Endothelial cell of umbilical vein (primary cell): ENCODE measurements at regions not wholly inside any gene's neighbourhood (a gene's known extent, or its start where the extent isn't known, plus 50 kb on each side); places are given as distances from the start of the nearest gene placed in this dataset.
"Not testable (repeated sequence)": the region's sequence is repeated elsewhere in the genome, so short reads cannot be mapped to it uniquely, and the experiment has no call there.

ENCODE experiments used
- BruUV-seq: library from RNA; stranded (reverse); fragments of 400-500 nt; replicated peaks from 2 replicates; lab custom pipeline; 2021; lab: Mats Ljungman, UMichigan
- CTCF ChIA-PET: fragments of 300-600, 350-600 bp; sonication (Branson Sonifier 250); formaldehyde crosslinking; loops from one replicate; lab custom pipeline; 2021; ENCODE audit warnings: antibody characterized with exemption, inconsistent platforms; lab: Charles Lee
- POLR2A ChIA-PET: fragments of 300-600, 350-600 bp; sonication (Branson Sonifier 250); formaldehyde crosslinking; loops from one replicate; lab custom pipeline; 2021; ENCODE audit warnings: antibody characterized with exemption, inconsistent platforms; lab: Charles Lee
- DNase-seq: peaks from one replicate; pipeline ENCODE4 v3.0.0-alpha.2; 2011; ENCODE audit warnings: low read depth, low spot score
- FAIRE-seq: peaks from 2 replicates; lab custom pipeline; 2011; peaks lifted over from hg19 to GRCh38; lab: Jason Lieb, UNC
- H2AFZ ChIP-seq: 2 replicates; pipeline ENCODE4 v1.6.0; 2012; ENCODE audit warnings: low read depth, low read length, control low read depth, inconsistent platforms
- H3K27ac ChIP-seq: 2 replicates; pipeline ENCODE4 v1.5.1; 2011; ENCODE audit warnings: low read depth, mild to moderate bottlenecking, control low read depth, low read length, moderate library complexity; ENCODE audit not compliant: insufficient read depth
- H3K27me3 ChIP-seq, 2 experiments: 2 replicates each; pipeline versions ENCODE4 v1.6.0 to v1.6.1; 2011; ENCODE audit warnings: low read length in 2 of 2, mixed read lengths in 1 of 2; ENCODE audit not compliant: control insufficient read depth in 2 of 2, insufficient read depth in 2 of 2
- H3K36me3 ChIP-seq, 2 experiments: 2 replicates in 1 of 2; 3 replicates in 1 of 2; pipeline ENCODE4 v1.5.1; 2011; ENCODE audit warnings: low read length in 2 of 2, mild to moderate bottlenecking in 1 of 2, moderate library complexity in 1 of 2; ENCODE audit not compliant: control insufficient read depth in 2 of 2, insufficient read depth in 2 of 2; ENCODE audit errors: extremely low read depth in 1 of 2
- H3K4me1 ChIP-seq: 3 replicates; pipeline ENCODE4 v1.5.1; 2011; ENCODE audit warnings: mild to moderate bottlenecking, low read length; ENCODE audit not compliant: control insufficient read depth, insufficient read depth; ENCODE audit errors: extremely low read depth
- H3K4me2 ChIP-seq: 2 replicates; pipeline ENCODE4 v1.6.1; 2011; ENCODE audit warnings: low read length, control low read depth, mixed read lengths; ENCODE audit not compliant: insufficient read depth
- H3K4me3 ChIP-seq, 3 experiments: fragments of 200-600 bp in 1 of 3; sonication (generic), shearing (Covaris generic) in 1 of 3; replicated peaks in 1 of 3; 2 replicates each; pipeline ENCODE4 v1.5.1; 2011 to 2016; ENCODE audit warnings: control low read depth in 3 of 3, low read length in 3 of 3, mild to moderate bottlenecking in 2 of 3, inconsistent platforms in 1 of 3, low read depth in 1 of 3, moderate library complexity in 1 of 3; ENCODE audit not compliant: insufficient read depth in 1 of 3
- H3K79me2 ChIP-seq: 2 replicates; pipeline ENCODE4 v1.6.0; 2012; ENCODE audit warnings: low read length, inconsistent platforms; ENCODE audit not compliant: control insufficient read depth, insufficient read depth
- H3K9ac ChIP-seq: replicated peaks from 2 replicates; pipeline ENCODE3; 2011; ENCODE audit warnings: low read length, control low read depth; ENCODE audit not compliant: insufficient read depth; ENCODE audit errors: extremely low read depth
- H3K9me1 ChIP-seq: replicated peaks from 3 replicates; pipeline ENCODE4 v1.6.0; 2011; ENCODE audit warnings: mild to moderate bottlenecking, low read length; ENCODE audit not compliant: control insufficient read depth, insufficient read depth; ENCODE audit errors: extremely low read depth
- H3K9me3 ChIP-seq: replicated peaks from 2 replicates; pipeline ENCODE4 v1.5.1; 2012; ENCODE audit warnings: low read length, inconsistent platforms; ENCODE audit not compliant: control insufficient read depth, insufficient read depth
- H4K20me1 ChIP-seq: replicated peaks from 2 replicates; pipeline ENCODE3; 2011; ENCODE audit warnings: mild to moderate bottlenecking, low read length; ENCODE audit not compliant: control insufficient read depth, insufficient read depth; ENCODE audit errors: extremely low read depth
- EZH2 ChIP-seq: IDR thresholded peaks from 2 replicates; pipeline ENCODE4 v1.6.1; 2012; ENCODE audit warnings: borderline replicate concordance, low read depth, mild to moderate bottlenecking, moderate library complexity, low read length, inconsistent platforms; ENCODE audit not compliant: severe bottlenecking
- FOS ChIP-seq: IDR thresholded peaks from 2 replicates; pipeline ENCODE4 v1.6.1; 2011; ENCODE audit warnings: mild to moderate bottlenecking, low read length, moderate library complexity, borderline replicate concordance; ENCODE audit not compliant: insufficient read depth
- GATA2 ChIP-seq: IDR thresholded peaks from 2 replicates; pipeline ENCODE4 v1.7.0; 2011; ENCODE audit warnings: low read depth, mild to moderate bottlenecking, moderate library complexity, mixed read lengths, low read length; ENCODE audit not compliant: insufficient read length, insufficient read depth
- MAX ChIP-seq: IDR thresholded peaks from 2 replicates; pipeline ENCODE4 v1.6.1; 2011; ENCODE audit not compliant: insufficient read depth, insufficient read length
- MYC ChIP-seq: IDR thresholded peaks from one replicate; pipeline ENCODE4 v1.6.1; 2011; ENCODE audit warnings: mild to moderate bottlenecking, low read depth, low read length
- POLR2A ChIP-seq: IDR thresholded peaks from 2 replicates; pipeline ENCODE4 v1.6.1; 2012; ENCODE audit warnings: low read depth, mild to moderate bottlenecking, control low read depth, low read length
- POLR2AphosphoS5 ChIP-seq: IDR thresholded peaks from 2 replicates; pipeline ENCODE4 v1.6.1; 2012; ENCODE audit warnings: low read depth, mild to moderate bottlenecking, control low read depth, low read length, moderate library complexity; ENCODE audit not compliant: insufficient read depth
- dilution Hi-C: fragments of 300-500 bp; cut with MboI; formaldehyde crosslinking; loops from one replicate; pipeline ENCODE4 v1.15.0; 2019; ENCODE audit warnings: low sequenced_read_pairs; ENCODE audit not compliant: extremely low pct_ligation_motif_present
- intact Hi-C: fragments of 100-400 bp; cut with micrococcal nuclease; formaldehyde crosslinking; loops from one replicate; pipeline ENCODE4 v1.10.0; 2022
- TF ChIP-seq, protein P1 (sequence below), 2 donors: IDR thresholded peaks; 1 replicate in 1 of 2; 2 replicates in 1 of 2; pipeline ENCODE4 v1.5.1; 2011; ENCODE audit warnings: low read length in 2 of 2, mild to moderate bottlenecking in 2 of 2, moderate library complexity in 2 of 2, control low read depth in 1 of 2, inconsistent platforms in 1 of 2, low read depth in 1 of 2; ENCODE audit not compliant: insufficient read depth in 1 of 2; ENCODE audit errors: extremely low read depth in 1 of 2

GRCh38 chr20:19840111-19840710 lies 82.2 kb downstream of the RIN2 start:
- no TSS peak for BruUV-seq
- Histone ChIP-seq H3K4me1 (peaks cover 10% of the 10 kb centered on the region), H4K20me1 (no peaks in the 10 kb centered on the region), H3K9me1 (no peaks in the 10 kb centered on the region), H3K79me2 (no peaks in the 10 kb centered on the region), H2AFZ (peak overlapping the region; percentile 43), H3K4me2 (peak overlapping the region; percentile 62), H3K27ac (peak overlapping the region; percentile 18), H3K27me3 (no peaks in the 10 kb centered on the region), H3K36me3 (no peaks in the 10 kb centered on the region), H3K4me3 (no peak overlapping the region), H3K9me3 (no peaks in the 10 kb centered on the region), H3K9ac (no peak overlapping the region)
- ChIA-PET CTCF (interaction anchor here (1.1 to 1.2 kb wide), 2 partner anchors 11 to 81 kb away, joined by 3 read pairs; no protein-coding TSS in a partner anchor), POLR2A (interaction anchor here (0.5 kb wide), 1 partner anchor 47 kb away, joined by 3 read pairs; no protein-coding TSS in a partner anchor)
- intact Hi-C loops (loop anchor here (1.0 kb wide), 1 partner anchor 10 kb away; no protein-coding TSS in a partner anchor), dilution Hi-C loops (no loop called here)
- TF ChIP-seq POLR2A (peak; percentile 24), FOS (no peak)
- DNase-seq (peak; percentile 89), FAIRE-seq (peak; percentile 38)

GRCh38 chr20:19841740-19842139 lies 83.7 kb downstream of the RIN2 start:
- ChIA-PET POLR2A (no interaction called here), CTCF (interaction anchor here (0.9 kb wide), 1 partner anchor 23 kb away, joined by 3 read pairs; no protein-coding TSS in a partner anchor)
- no peak for TF ChIP-seq MAX
- no peak for TF ChIP-seq MYC
- no peak for TF ChIP-seq EZH2
- TF ChIP-seq, protein P1, sequence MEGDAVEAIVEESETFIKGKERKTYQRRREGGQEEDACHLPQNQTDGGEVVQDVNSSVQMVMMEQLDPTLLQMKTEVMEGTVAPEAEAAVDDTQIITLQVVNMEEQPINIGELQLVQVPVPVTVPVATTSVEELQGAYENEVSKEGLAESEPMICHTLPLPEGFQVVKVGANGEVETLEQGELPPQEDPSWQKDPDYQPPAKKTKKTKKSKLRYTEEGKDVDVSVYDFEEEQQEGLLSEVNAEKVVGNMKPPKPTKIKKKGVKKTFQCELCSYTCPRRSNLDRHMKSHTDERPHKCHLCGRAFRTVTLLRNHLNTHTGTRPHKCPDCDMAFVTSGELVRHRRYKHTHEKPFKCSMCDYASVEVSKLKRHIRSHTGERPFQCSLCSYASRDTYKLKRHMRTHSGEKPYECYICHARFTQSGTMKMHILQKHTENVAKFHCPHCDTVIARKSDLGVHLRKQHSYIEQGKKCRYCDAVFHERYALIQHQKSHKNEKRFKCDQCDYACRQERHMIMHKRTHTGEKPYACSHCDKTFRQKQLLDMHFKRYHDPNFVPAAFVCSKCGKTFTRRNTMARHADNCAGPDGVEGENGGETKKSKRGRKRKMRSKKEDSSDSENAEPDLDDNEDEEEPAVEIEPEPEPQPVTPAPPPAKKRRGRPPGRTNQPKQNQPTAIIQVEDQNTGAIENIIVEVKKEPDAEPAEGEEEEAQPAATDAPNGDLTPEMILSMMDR (IDR thresholded peaks at IDR 0.05; ENCODE audit: extremely low read depth in 1 of 2, insufficient read depth in 1 of 2, low read depth in 1 of 2, low read length in 2 of 2), result no peak
- no peak for TF ChIP-seq POLR2AphosphoS5
- no peak for TF ChIP-seq GATA2
- Histone ChIP-seq H3K27ac (no peak overlapping the region), H3K4me1 (peaks cover 10% of the 10 kb centered on the region), H3K27me3 (no peaks in the 10 kb centered on the region), H3K4me3 (no peak overlapping the region), H4K20me1 (no peaks in the 10 kb centered on the region), H3K9me3 (no peaks in the 10 kb centered on the region), H2AFZ (no peak overlapping the region), H3K4me2 (no peak overlapping the region), H3K79me2 (no peaks in the 10 kb centered on the region), H3K36me3 (no peaks in the 10 kb centered on the region), H3K9me1 (no peaks in the 10 kb centered on the region), H3K9ac (no peak overlapping the region)
- no peak for FAIRE-seq
- DNase-seq, result no peak
- BruUV-seq, result no TSS peak
- dilution Hi-C loops, result no loop called here
- intact Hi-C loops, result no loop called here

DNA sequence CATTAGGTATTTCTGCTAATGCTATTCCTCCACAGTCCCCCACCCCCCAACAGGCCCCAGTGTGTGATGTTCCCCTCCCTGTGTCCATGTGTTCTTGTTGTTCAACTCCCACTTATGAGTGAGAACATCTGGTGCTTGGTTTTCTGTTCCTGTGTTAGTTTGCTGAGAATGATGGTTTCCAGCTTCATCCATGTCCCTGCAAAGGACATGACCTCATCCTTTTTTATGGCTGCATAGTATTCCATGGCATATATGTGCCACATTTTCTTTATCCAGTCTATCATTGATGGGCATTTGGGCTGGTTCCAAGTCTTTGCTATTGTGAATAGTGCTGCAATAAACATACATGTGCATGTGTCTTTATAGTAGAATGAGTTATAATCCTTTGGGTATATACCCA lies 86.8 kb downstream of the RIN2 start:
- dilution Hi-C loops, H3K9me1 ChIP-seq, H3K79me2 ChIP-seq, H3K4me3 ChIP-seq, intact Hi-C loops, FAIRE-seq, DNase-seq, H3K4me2 ChIP-seq, H3K27ac ChIP-seq, BruUV-seq, H3K36me3 ChIP-seq, POLR2A ChIA-PET, H2AFZ ChIP-seq, H3K9me3 ChIP-seq, H4K20me1 ChIP-seq, H3K27me3 ChIP-seq, H3K9ac ChIP-seq: not testable (repeated sequence)
- CTCF ChIA-PET, result interaction anchor here (1.7 kb wide), 1 partner anchor 14 kb away, joined by 3 read pairs; no protein-coding TSS in a partner anchor
- H3K4me1 ChIP-seq, result peaks cover 17% of the 10 kb centered on the region
